ENCODE measurements at regions not wholly inside any gene's neighbourhood (a gene's known extent, or its start where the extent isn't known, plus 50 kb on each side); places are given as distances from the start of the nearest gene placed in this dataset.
A peak's percentile ranks its signal among the peaks of the same experiment; 100 is the strongest.

GRCh38 chr2:18427762-18428161 is 132.7 kb downstream of the RDH14 start:
- DNase-seq (ENCODE audit: low read depth in 4 of 4, low spot score in 1 of 4), result no peak

DNA sequence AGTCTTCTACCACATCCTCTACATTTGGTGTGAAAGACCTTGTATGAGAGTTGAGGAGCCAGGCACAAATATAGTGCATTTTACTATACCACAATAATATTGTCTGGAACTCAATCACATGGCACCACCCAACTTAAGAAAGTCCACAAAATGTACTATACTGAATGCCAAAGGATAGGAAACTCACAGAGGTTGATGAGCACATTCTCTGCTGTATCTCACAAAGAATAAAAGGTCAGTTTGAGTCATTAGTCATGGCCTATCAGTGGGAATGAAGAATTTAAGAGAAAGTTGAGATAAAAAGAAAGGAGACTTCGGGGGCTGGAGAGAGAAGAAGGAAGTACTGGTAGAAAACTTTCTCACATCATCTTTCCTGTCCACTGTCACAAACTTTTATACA is 134.3 kb downstream of the RDH14 start:
- no peak for DNase-seq (ENCODE audit: low read depth in 4 of 4, low spot score in 1 of 4)

DNA sequence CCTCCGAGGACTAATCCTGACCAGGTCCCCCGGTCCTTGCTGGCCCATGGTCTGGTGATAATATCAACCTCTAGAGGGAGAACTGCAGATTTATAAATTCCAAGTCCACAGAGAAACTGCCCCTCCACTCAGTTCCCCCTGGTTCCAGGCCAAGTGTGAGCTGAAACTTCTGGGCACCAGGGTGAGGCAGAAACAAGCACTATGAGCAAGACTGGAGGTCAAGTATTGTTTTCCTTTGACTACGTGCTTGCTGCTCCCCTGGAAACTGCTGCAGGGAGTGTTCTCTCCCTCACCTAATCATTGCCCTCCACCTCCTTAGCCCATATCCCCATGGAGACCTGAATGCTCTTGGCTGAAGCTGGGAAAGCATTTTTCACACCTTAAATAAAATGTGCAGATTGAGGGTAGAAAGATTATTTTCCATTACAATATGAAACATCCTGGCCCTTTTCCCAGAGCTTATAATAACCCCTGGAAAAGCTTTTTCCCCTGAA is 135.2 kb downstream of the RDH14 start:
- DNase-seq (ENCODE audit: low read depth in 4 of 4, low spot score in 1 of 4), result no peak

DNA sequence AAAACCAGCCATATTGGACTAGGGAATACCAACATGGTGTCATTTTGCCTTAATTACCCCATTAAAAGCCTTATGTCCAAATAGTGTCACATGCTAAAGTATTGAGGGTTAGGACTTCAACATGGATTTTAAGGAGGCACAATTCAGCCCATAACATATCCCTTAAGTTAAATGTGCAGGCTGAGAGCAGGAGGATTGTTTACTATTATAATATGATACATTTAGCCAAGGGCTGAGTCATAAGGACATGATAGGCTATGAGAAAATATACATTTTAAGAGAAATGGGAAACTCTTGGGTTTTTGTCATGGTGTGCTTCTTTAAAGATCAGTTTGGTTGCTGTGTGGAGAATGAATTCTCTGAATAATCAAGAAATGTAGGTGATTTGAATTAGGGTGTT is 136.8 kb downstream of the RDH14 start:
- no peak for DNase-seq (ENCODE audit: low read depth in 4 of 4, low spot score in 1 of 4)

- no peak for DNase-seq (ENCODE audit: low read depth in 4 of 4, low spot score in 1 of 4)
These were observed 137.9 kb downstream of the RDH14 start for GRCh38 chr2:18422432-18423165.

DNA sequence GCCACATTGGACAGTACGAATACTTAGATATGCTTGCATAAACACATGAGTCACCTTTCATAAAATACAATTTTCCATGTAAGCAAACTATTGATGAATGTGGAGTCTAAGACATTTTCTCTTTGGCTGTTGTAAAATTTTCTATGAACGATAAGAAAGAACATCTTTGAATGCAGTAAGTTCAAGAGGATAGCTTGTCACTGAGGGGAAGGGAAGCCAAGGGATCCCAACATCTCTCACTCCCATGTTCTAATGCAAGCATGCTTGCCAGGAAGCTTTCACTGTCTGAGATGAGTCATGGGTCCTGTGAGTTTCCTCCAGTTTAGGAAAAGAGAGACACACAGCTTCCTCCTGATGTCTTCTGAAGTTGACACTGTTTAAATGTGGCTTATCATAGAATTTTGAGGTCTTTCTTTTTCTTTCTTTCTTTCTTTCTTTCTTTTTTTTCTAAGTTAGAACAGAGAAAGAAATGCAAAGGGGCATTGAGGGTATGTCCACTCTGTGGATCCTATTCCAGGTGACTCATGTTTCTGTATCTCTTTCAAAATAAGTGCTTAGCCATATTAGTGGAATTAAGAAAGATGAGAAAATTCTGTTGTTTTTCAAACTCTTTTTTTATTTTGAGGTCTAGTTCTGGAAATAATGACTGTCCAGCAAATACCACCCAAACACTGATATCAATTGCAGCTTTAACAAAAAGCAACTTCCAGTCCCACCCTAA is 146.6 kb downstream of the RDH14 start:
- DNase-seq (ENCODE audit: low read depth in 4 of 4, low spot score in 1 of 4), result no peak

- no peak for DNase-seq (ENCODE audit: low read depth in 4 of 4, low spot score in 1 of 4)
These were observed 147.3 kb downstream of the RDH14 start for GRCh38 chr2:18412980-18413675.

DNA sequence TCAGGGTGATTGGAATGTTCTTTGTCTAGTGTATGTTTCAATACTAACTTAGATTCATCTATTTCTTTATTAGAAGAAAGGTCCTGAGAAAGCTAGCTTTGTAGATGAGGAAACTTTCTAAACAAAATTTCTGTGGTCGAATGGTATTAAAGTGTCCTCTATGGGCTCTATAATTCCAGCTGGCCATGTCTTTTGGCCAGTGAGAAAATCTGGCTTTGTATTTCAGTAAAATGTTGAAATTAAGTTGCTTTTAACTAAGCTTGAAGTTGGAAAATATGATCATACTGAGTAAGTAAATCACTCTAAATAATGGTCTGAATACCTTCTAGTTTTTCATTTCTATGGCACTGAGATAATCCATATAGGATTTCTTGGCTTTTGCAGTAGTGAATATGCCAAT is 148.8 kb downstream of the RDH14 start:
- DNase-seq (ENCODE audit: low read depth in 4 of 4, low spot score in 1 of 4), result no peak

DNA sequence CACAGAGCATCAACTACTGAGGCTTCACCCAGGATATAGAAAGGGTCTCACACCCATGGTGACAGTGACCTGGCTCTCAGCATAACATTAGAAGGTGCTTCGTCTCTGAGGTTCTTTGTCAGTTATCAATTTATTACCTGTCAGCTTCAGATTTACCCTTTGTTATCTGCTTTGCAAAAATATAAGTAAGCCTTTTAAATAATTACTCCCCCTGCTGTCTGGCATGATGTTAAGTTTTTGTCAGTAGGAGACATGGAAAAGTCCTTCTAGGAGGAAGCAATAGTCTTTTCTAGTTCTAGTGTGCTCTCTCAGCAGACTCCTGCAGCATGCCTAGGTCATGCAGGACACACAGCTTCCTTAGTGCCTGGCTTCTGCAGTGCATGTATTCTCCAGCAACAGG is 149.9 kb downstream of the RDH14 start:
- no peak for DNase-seq (ENCODE audit: low read depth in 4 of 4, low spot score in 1 of 4)

DNA sequence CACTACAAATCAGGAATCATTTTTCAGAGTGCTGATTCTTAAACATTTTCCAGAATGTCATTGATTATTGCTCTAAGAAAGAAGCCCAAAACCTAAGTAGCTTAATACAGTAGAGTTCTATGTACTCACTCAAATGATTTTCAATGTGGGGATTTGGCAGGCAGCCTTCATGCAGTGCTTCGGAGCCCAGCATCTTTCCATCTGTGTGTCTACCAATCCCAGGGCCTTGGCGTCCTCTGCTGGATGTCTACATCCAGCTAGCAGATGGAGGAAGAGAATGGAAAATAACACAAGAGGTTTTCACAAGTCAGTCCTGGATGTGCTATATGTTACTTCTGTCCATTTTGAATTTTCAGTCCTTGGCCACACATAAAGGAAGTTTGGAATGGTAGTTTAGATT is 151.8 kb downstream of the RDH14 start:
- no peak for DNase-seq (ENCODE audit: low read depth in 4 of 4, low spot score in 1 of 4)

GRCh38 chr2:18406219-18406618 is 154.2 kb downstream of the RDH14 start:
- no peak for DNase-seq (ENCODE audit: low read depth in 4 of 4, low spot score in 1 of 4)

- no peak for DNase-seq (ENCODE audit: low read depth in 4 of 4, low spot score in 1 of 4)
These were observed 155.7 kb downstream of the RDH14 start for GRCh38 chr2:18404708-18405107.

DNA sequence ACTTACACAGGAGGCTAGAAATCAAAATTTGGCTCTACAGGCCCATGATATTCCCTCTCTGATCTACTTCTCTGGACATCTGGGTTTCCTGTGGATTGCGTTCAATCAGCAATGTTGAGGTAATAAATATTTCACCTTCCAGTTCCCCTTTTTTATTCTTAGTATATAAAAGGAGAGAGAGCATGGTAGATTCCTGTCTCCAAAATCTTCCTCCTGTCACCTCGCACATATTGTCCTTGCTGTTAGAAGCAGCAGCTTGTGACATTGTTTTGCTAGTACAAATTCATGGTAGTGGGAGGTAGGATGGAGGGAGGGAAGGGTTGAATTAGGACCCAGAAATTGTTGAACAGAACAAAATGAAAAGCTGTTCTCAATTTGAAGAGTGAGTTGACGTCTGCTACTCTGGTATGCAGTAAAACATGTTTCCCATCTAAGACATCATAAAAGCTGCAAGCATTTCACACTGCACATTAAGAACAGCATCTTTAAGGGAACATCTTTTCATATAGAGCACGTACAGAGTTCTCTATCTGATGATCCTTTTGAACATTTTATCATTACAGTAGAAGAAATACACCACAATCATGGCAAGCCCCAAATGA is 156.4 kb downstream of the RDH14 start:
- DNase-seq (ENCODE audit: low read depth in 4 of 4, low spot score in 1 of 4), result no peak

- DNase-seq (ENCODE audit: low read depth in 4 of 4, low spot score in 1 of 4), result no peak
These were observed 157.6 kb downstream of the RDH14 start for GRCh38 chr2:18402831-18403230.

GRCh38 chr2:18401471-18401870 is 159.0 kb downstream of the RDH14 start:
- DNase-seq (ENCODE audit: low read depth in 4 of 4, low spot score in 1 of 4), result no peak

GRCh38 chr2:18399601-18400000 is 160.9 kb downstream of the RDH14 start:
- no peak for DNase-seq (ENCODE audit: low read depth in 4 of 4, low spot score in 1 of 4)

DNA sequence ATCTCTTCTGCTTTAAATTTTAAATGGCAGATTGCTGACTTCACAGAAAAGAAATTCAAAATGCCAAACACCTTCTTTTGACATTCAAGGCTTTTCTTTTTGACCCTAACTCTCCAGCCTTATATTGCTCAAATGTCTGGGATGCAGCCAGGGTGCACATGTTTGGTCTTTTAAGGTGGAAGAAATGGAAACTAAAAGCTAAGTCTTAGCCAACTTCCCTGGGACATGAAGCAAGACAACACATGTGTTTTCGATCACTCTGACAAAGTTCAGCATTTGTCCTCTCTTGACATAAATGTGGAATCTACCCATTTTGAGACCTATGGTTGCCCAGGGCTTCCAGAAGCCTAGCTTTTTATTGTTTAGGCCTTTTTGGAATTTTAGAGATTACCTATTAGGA is 161.6 kb downstream of the RDH14 start:
- no peak for DNase-seq (ENCODE audit: low read depth in 4 of 4, low spot score in 1 of 4)

GRCh38 chr2:18396329-18397010 is 164.0 kb downstream of the RDH14 start:
- DNase-seq (ENCODE audit: low read depth in 4 of 4, low spot score in 1 of 4), result no peak

- no peak for DNase-seq (ENCODE audit: low read depth in 4 of 4, low spot score in 1 of 4)
These were observed 164.9 kb downstream of the RDH14 start for GRCh38 chr2:18395555-18395954.

GRCh38 chr2:18387441-18388206 is 172.8 kb downstream of the RDH14 start:
- DNase-seq (ENCODE audit: low read depth in 4 of 4, low spot score in 1 of 4), result peak; percentile 17 to 42 (median 24)
